ENCODE measurements at regions not wholly inside any gene's neighbourhood (a gene's known extent, or its start where the extent isn't known, plus 50 kb on each side); places are given as distances from the start of the nearest gene placed in this dataset.
"Not testable (repeated sequence)": the region's sequence is repeated elsewhere in the genome, so short reads cannot be mapped to it uniquely, and the experiment has no call there.

DNA sequence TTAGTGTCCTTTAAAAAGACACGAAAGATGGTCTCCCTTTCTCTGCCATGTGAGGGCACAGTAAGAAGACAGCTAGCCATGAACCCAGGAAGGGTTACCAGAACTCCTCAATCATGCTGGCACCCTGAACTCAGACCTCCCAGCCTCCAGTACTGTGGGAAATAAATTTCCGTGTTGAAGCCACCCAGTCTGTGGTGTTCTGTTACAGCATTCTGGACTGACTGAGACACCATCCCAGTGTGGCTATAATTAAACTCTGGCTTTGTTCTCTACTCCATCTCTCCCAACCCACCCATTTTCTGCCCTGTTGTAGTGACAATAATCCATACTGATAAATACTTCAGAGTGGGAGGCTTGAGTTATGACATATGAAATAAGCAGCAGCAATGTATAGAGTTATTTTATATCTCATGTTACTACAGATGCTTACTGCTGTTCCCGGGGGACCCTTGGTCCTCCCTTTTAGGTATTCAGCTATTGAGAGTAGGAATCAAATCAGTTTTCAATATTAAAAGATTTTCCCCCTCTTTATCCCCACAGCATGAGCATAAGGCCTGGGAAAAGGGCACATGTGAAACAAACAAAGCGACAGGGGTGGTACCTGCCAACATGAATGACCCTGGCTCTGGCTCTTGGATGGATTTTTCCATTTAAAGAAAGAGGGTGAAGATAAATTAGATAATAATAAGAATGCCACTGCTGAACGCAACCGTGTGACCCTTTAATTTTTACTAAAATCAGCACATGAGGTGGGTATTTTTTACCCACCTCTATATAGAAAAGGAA, 224.3 kb upstream of the SLC35B3 start:
- DNase-seq = no peak

DNA sequence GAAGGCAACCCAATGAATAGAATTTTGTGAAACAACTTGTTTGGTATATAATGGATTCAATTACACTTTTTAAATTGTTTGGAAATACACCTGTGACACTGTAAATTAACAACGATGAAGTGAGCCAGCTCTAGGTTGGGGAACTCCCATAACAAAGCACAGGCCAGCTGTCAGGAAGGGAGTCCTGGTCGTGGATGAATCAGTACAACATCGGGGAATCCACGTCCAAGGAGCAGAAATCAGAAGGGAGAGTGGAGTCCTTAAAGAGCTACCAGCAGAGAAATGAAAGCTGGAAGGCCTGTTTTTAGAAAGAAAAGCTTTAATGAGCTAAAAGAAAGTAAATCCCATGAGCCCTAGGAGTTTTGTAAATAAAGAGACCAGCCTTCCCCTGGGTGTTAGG, 223.1 kb upstream of the SLC35B3 start:
- DNase-seq = no peak

DNA sequence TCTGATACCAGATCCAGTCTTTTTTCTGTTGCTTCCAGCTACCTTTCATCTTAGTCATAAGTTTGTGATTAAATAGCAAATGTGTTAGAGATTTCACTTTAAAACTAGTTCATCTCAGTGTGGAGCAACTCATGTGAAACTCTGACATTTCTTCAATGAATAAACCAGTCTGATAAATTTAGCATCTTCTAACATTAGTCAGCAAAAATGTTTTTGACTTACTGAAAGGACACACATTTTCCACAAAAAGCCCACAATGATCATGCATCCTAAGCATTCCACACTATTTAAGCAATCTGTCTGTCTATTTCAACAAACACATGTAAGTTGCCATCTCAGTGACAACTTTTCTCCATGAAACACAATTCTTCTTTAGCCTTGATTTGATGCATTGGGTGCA, 222.2 kb upstream of the SLC35B3 start:
- DNase-seq = no peak

DNA sequence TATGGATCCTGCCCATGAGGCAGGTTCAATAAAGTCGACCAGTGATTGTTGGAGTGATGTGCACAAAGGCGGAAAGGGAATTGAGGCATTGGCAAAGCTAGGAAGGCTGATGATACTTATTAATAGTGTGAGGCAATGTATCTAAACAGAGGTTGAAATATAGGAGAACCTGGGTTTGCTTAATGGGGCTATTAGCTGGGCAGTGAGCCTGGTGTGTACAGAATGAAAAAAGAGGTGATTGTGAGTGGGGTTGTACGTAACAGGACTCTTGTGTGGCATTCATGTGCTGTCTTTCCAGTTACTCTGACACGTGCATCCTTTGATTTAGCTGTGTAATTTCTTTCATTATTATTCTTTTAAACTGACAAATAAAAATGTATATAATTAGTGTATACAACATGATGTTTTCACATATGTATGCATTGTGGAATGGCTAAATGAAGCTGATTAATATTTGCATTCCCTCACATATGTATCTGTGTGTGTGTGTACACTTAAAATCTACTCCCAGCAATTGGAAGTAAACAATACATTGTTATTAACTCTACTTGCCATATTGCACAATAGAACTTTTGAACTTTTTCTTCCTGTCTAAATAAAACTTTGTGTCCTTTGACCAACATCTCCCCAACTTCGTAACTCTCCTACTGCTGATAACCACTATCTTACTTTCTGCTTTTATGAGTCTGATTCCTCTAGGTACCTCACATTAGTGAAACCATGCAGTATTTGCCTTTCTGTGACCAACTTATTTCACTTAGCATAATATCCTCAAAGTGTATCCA, 220.5 kb upstream of the SLC35B3 start:
- no peak for DNase-seq

DNA sequence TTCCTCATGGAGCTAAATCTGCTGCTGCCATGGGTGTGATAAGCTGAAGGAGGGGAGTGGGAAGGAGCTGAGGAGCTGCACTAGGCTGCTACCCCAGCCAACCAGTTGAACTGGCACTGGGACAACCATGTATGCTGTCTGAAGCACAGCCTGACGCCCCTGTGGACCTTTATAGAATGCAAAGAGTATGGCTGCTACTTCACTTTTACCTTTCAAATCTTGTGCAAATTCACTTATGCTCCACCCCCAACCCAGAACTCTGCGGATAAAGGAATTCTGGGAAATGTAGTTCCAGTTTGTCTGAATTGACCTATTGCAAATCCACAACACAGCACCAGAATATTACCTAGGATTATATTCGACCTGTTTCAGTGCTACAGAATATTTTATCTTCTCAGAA, 217.4 kb upstream of the SLC35B3 start:
- no peak for DNase-seq

DNA sequence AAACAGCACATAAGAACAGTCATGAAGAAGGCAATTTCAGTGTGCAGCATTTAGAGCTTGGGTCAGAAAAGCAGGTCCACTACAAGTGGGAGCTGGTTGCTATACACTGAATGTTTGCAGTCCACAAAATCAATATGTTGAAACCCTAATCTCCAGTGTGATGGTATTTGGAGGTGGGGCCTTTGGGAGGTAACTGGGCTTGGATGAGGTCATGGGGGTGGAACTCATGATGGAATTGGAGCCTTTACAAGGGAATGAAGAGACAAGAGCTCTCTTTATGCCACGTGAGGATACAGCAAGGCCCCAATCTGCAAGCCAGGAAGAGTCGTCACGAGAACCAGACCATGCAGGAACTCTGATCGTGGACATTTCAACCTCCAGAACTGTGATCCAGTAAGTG, 216.7 kb upstream of the SLC35B3 start:
- DNase-seq = no peak

DNA sequence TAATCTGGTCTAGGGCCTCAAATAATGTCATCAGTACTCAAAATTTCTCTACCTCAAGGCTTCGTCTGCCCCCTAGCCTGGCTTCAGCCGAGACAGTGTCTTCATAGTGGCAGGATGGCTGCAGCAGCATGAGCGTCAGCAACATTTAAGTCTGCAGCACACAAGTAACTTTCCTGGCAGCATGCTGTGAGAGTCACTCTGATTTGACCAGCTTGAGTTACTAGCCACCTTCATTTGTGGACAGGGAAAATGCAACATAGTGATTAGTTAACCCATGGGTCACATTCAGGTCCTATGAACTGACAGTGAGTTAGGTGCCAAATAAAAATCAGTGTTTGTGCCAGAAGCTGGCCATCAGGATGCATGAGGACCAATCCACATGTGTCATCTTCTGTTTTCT, 209.9 kb upstream of the SLC35B3 start:
- no peak for DNase-seq

DNA sequence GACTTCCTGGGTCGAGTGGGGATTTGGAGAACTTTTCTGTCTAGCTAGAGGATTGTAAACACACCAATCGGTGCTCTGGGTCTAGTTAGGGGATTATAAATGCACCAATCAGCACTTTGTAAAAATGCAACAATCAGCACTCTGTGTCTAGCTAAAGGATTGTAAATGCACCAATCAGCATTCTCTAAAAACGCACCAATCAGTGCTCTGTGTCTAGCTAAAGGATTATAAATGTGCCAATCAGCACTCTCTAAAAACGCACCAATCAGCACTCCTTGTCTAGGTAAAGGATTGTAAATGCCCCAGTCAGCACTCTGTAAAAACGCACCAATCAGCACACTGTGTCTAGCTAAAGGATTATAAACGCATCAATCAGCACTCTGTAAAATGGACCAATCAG, 209.0 kb upstream of the SLC35B3 start:
- DNase-seq = no peak

DNA sequence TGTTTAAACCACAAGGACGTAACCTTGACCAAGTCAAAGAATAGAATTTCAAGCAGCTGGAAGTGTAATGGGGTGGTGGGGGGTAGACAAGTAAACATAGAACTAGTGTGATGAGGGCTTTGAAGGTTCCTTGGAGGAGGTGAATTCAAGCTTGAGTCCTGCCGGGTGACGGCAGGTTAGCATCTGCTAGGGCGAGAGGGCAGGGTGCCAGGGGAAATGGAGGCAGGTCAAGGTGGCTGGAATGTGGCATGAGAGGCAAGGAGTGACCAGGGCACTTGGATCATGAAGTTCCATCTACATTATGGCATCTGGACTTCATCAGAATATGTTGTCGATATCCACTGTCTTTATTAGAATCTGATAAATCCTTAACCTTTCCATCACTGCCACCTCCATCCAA, 207.5 kb upstream of the SLC35B3 start:
- DNase-seq = no peak

DNA sequence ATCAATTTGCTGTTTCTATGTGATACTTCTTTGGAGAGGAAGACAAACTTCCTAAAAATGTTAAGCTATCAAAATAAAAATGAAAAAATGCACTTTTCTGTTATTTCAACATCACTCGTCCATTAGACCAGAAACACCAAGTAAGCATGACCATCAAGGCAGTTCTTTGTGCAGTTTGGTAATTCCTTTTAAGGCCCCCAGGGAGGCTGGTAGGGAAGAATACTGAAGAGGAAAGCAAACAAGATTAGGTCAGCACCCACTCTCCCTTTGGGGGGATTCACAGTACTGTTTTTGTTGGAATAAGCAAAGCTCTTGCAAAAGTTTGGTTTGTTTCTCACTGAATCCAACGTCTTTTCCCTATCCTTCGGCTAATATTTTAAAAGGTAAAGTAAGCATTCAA, 206.8 kb upstream of the SLC35B3 start:
- DNase-seq = no peak

DNA sequence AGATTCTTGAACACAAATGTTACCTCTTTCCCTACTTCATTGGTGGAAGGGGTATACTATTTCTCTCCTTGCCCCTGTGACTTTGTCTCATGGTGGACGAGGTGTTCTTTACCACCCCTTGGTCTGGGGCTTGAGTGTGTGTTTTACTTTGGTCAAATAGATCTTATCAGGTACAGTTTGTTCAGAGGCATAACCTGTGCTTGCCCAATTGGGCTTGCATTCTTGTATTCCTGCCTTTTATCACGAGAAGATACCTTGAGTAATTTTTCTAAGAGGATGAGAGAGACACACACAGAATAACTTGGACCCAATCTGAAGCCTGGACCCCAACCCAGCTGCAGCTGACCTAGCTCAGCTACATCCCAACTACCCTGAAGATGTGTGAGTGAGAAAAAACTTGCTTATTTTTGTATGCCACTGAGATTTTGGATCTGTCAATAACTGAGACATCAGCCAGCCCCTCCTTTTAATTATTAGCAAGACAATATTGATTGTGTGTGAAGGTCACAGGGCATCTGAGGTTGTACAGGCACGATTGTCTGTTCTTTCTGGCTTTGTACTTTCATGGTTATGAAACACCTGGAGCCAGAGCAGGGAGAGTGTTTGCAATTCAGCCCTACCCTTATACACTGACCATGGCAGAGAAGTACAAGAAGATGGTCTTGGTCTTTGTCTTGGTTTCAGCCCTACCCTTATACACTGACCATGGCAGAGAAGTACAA, 204.7 kb upstream of the SLC35B3 start:
- no peak for DNase-seq

DNA sequence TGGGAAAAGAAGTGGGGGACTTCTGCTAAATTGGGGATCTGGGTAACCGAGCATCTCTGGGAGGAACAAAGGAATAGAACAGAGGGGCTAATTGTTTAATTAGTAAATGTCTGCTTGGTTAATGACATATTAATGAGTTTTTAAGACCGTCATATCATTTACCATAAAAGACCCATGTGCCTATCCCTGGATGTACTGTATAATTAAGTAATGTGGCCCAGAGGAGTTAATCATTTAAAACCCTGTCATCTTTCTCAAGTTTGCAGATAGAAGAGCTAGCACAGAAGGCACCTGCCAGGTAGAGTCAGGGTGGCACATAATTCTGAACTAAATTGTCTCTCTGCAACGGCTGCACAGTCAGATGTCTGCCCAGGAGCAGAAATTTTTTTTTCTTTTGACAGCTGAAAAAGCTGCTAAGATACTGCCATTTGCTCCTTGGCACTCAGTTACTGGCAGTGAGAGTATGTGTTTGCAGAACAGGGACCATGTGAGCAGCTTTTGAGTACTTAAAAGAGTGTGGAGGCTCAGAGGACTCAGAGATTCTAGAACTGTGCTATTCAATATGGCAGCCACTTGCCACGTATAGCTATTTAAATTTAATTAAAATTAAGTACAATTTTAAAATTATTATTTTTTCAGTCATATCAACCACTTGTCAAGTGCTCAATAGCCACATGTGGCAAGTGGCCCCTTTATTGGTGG, 202.7 kb upstream of the SLC35B3 start:
- DNase-seq = no peak

DNA sequence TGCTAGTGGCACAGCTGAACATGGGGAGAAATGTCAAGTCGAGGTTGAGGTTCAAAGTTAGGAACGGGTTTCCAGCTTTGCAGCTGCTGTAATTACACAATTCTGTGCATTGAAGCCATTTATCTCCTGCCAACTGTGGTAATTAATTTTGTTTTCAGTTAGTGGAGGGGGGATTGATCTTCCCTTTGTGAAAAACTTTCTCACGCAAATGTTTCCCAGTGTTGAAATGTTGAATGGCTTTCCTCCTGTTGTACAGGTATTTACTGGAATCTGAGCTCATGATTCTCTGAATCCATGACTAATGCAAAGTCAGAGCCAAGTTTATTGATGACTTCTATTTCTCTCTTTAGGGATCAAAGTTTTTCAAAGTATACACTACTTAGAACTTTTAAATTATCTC, 198.4 kb upstream of the SLC35B3 start:
- DNase-seq = no peak

DNA sequence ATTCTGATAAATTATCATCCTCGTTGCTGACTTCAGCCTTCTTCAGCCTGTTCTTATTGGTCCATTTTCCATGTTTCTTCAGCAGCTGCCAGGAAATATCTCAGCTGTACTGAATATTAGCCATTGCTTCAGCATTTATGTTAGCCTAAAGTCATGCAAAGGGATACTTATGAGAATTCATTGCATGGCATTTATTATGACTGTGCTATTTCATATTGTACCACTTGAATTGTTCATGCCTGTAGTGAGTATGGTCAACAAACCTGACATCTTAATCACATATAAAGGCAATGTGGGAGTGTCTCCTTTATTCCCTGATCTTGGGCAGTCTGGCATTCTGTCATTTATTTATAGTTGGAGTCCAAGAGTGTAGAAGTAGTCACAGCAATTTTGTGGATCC, 193.4 kb upstream of the SLC35B3 start:
- DNase-seq = no peak

DNA sequence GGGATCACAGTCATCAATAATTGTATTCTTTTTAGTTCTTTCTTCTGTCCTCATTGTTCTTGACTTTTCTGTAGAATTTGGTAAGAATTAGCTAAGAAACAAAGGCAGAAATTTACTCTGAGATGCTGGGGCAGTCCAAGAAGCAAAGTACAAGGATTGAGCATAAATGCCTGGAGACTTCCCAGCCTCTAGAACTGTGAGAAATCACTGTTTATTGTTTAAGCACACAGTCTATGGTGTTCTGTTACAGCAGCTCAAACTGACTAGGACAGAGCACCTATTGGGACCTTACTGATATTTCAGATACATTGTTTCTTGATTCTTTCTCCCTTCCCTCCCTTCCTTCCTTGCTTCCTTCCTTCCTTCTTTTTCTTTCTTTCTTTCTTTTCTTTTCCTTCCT, 192.7 kb upstream of the SLC35B3 start:
- no peak for DNase-seq

DNA sequence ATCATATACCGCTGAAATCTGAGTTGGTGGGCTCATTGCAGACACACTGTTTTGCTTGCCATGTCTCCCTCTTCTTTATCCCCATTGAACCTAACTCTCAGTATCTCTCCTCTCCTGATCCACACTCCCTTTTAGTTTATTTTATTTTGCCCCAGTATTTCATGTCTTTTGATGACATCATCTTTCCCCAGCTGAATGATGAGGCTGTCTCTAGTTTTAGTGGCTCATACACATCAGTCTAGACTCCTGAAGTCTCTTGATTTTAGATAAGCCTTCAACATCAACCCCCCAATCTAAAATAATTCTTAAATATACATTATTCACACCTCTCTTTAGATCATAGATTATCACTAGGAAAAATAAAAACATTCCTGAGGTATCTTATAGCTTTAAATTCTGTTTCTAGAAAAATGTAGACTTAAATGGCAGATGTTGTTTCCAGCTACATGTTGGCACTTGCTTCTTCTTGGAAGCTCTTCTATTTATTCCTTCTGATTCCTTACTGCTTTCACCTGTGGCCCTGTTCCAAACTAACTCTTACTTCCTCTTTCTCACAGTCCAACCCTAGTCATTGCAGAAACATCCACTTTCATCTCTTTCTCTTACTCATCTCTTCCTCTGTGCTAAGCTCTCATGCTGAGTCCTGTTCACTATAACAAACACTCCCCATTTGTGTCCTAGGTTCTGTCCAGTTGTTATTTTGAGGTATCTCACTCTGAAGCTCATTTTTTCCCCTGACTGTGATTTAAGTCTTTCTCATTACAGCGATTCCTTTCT, 191.9 kb upstream of the SLC35B3 start:
- no peak for DNase-seq

DNA sequence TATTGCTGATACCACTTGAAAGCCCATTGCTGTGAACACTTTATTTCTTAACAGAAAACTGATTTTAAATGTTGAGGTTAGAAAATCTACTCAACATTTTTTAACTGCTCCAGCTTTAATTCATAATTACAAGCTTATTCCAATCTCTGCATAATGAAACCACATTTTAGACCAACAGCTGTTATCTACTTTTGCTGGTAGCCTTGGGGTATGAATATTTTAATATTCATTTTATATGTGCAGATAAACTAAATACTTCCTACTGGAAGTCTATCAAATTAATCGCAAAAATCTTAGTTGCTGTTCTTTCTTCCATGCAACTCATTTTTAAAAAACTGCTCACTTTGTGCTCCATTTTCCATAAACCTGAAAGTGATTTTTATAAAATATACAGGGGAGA, 189.3 kb upstream of the SLC35B3 start:
- no peak for DNase-seq

DNA sequence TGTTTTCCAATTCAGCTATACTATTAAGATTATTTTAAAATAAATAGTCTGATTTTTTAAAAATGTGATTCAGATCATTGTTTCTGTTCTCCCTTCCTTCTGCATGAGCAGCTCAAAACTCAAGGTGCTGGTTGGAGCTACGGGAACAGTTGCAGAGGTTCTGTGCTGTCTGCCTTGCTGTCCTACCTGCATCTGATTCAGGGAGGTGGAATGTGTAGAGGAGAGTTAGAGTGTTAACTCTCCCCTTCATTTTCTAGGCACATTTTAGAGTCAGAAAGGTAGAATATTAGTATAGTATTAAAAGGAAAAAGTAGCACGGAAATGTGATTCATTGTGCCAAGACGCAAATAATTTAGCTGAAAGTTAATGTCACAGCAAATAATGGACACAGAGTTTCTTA, 188.1 kb upstream of the SLC35B3 start:
- no peak for DNase-seq

DNA sequence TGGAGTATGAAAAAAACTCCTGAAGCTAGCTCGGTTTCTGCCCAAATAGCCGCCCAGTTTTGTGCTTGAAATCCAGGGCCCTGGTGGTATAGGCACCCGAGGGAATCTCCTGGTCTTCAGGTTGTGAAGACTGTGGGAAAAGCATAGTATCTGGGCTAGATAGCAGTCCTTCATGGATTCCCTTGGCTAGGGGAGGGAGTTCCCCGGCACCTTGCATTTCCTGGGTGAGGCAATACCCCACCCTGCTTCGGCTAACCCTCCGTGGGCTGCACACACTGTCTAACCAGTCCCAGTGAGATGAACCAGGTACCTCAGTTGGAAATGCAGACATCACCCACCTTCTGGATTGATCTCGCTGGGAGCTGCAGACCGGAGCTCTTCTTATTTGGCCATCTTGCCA, 184.5 kb upstream of the SLC35B3 start:
- no peak for DNase-seq

DNA sequence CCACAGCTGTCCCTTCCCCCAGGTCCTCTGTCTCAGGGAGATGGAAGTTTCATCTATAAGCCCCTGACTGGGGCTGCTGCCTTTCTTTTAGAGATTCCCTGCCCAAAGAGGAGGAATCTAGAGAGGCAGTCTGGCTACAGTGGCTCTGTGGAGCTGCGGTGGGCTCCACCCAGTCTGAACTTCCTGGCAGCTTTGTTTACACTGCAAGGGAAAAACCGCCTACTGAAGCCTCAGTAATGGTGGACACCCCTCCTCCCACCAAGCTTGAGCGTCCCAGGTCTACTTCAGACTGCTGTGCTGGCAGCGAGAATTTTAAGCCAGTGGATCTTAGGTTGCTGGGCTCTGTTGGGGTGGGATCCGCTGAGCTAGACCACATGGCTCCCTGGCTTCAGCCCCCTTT, 184.1 kb upstream of the SLC35B3 start:
- not testable (repeated sequence) for DNase-seq

DNA sequence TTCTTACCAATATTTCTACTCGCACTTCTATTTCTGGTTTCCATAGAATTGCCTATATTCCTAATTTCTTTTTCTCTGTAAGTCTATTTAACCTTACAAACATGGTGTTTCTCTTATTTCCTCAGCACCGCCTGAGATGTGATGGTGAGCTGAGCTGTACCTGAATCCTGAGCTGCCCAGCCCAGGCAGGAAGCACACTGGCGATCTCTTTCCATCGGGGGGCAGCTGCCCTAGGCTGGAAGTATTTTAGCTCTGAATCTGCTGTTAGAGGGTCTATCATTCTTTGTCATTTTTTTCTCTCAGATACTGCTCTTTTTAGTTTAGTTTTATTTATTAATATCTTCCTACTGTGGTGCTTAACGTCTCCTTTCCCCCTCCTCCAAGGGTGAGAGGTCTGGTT, 173.4 kb upstream of the SLC35B3 start:
- DNase-seq = no peak

Data from renal pelvis (tissue), 1 donor.